ENCODE measurements at regions not wholly inside any gene's neighbourhood (a gene's known extent, or its start where the extent isn't known, plus 50 kb on each side); places are given as distances from the start of the nearest gene placed in this dataset.

DNA sequence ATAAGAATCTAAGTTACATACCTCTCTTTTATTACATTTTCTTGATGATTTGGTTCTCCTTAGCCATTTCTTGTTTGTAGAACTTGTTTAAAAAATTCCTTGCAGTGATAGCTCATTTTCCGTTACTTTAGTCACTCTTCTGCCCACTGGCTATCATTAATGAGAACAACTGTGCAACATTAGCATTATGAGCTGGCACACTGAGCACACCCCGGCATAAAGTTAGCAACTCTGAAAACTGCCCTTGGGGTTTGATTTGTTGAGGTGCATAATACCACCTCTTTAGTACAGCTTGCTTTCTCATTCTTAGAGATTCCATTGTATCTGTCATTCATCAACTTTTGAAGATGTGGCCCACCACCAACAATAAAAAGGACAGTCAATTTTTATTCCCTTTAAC is 87.6 kb upstream of the ADCY1 start:
- Histone ChIP-seq H3K79me2 (replicated peaks; ENCODE audit: insufficient read depth) (no peaks in the 10 kb centered on the region), H3K27ac (ENCODE audit: low read depth) (no peak overlapping the region), H3K4me1 (ENCODE audit: insufficient read depth) (peaks cover 7% of the 10 kb centered on the region; the same call in 1 of the 2 replicates), H3K4me3 (no peak overlapping the region), H3K9me2 (ENCODE audit: insufficient read depth) (0 out of 2 replicates have a peak, but pooled peaks cover 8% of the 10 kb centered on the region), H3K36me3 (ENCODE audit: insufficient read depth) (no peaks in the 10 kb centered on the region), H3K27me3 (ENCODE audit: insufficient read depth) (no peaks in the 10 kb centered on the region), H2AFZ (no peak overlapping the region), H4K20me1 (replicated peaks; ENCODE audit: insufficient read depth) (no peaks in the 10 kb centered on the region), H3F3A (replicated peaks; ENCODE audit: low read depth) (no peaks in the 10 kb centered on the region), H3K4me2 (no peak overlapping the region)
- no peak overlapping the region for H3K27ac Mint-ChIP-seq
- H3K36me3 Mint-ChIP-seq (ENCODE audit: low read depth), result no peaks in the 10 kb centered on the region
- peaks cover 6% of the 10 kb centered on the region; the same call in 2 of the 3 replicates for H3K9me3 Mint-ChIP-seq
- no peaks in the 10 kb centered on the region for H3K27me3 Mint-ChIP-seq (ENCODE audit: insufficient read depth, low read depth, poor library complexity)
- no peak overlapping the region for H3K4me3 Mint-ChIP-seq
- no peak for TF ChIP-seq CREB1 (CRISPR knock-in tag; IDR thresholded peaks at IDR 0.05; ENCODE audit: low read depth)
- TF ChIP-seq, protein P1, sequence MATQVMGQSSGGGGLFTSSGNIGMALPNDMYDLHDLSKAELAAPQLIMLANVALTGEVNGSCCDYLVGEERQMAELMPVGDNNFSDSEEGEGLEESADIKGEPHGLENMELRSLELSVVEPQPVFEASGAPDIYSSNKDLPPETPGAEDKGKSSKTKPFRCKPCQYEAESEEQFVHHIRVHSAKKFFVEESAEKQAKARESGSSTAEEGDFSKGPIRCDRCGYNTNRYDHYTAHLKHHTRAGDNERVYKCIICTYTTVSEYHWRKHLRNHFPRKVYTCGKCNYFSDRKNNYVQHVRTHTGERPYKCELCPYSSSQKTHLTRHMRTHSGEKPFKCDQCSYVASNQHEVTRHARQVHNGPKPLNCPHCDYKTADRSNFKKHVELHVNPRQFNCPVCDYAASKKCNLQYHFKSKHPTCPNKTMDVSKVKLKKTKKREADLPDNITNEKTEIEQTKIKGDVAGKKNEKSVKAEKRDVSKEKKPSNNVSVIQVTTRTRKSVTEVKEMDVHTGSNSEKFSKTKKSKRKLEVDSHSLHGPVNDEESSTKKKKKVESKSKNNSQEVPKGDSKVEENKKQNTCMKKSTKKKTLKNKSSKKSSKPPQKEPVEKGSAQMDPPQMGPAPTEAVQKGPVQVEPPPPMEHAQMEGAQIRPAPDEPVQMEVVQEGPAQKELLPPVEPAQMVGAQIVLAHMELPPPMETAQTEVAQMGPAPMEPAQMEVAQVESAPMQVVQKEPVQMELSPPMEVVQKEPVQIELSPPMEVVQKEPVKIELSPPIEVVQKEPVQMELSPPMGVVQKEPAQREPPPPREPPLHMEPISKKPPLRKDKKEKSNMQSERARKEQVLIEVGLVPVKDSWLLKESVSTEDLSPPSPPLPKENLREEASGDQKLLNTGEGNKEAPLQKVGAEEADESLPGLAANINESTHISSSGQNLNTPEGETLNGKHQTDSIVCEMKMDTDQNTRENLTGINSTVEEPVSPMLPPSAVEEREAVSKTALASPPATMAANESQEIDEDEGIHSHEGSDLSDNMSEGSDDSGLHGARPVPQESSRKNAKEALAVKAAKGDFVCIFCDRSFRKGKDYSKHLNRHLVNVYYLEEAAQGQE (IDR thresholded peaks at IDR 0.05; ENCODE audit: unreplicated experiment), result no peak
- no peak for TF ChIP-seq EZH2phosphoT487 (IDR thresholded peaks at IDR 0.05; ENCODE audit: unreplicated experiment)
- no peak for TF ChIP-seq ZNF114 (CRISPR knock-in tag; IDR thresholded peaks at IDR 0.05)
- TF ChIP-seq ZNF331 (CRISPR knock-in tag; IDR thresholded peaks at IDR 0.05; ENCODE audit: low read depth), result no peak
- no peak for TF ChIP-seq STAT1 (IDR thresholded peaks at IDR 0.05; ENCODE audit: unreplicated experiment)
- TF ChIP-seq, protein P2, sequence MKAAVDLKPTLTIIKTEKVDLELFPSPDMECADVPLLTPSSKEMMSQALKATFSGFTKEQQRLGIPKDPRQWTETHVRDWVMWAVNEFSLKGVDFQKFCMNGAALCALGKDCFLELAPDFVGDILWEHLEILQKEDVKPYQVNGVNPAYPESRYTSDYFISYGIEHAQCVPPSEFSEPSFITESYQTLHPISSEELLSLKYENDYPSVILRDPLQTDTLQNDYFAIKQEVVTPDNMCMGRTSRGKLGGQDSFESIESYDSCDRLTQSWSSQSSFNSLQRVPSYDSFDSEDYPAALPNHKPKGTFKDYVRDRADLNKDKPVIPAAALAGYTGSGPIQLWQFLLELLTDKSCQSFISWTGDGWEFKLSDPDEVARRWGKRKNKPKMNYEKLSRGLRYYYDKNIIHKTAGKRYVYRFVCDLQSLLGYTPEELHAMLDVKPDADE (IDR thresholded peaks at IDR 0.05), result no peak
- no peak for TF ChIP-seq NANOG (IDR thresholded peaks at IDR 0.05; ENCODE audit: borderline replicate concordance)
- no peak for TF ChIP-seq JUNB (IDR thresholded peaks at IDR 0.05; ENCODE audit: unreplicated experiment)
- TF ChIP-seq, protein P3, sequence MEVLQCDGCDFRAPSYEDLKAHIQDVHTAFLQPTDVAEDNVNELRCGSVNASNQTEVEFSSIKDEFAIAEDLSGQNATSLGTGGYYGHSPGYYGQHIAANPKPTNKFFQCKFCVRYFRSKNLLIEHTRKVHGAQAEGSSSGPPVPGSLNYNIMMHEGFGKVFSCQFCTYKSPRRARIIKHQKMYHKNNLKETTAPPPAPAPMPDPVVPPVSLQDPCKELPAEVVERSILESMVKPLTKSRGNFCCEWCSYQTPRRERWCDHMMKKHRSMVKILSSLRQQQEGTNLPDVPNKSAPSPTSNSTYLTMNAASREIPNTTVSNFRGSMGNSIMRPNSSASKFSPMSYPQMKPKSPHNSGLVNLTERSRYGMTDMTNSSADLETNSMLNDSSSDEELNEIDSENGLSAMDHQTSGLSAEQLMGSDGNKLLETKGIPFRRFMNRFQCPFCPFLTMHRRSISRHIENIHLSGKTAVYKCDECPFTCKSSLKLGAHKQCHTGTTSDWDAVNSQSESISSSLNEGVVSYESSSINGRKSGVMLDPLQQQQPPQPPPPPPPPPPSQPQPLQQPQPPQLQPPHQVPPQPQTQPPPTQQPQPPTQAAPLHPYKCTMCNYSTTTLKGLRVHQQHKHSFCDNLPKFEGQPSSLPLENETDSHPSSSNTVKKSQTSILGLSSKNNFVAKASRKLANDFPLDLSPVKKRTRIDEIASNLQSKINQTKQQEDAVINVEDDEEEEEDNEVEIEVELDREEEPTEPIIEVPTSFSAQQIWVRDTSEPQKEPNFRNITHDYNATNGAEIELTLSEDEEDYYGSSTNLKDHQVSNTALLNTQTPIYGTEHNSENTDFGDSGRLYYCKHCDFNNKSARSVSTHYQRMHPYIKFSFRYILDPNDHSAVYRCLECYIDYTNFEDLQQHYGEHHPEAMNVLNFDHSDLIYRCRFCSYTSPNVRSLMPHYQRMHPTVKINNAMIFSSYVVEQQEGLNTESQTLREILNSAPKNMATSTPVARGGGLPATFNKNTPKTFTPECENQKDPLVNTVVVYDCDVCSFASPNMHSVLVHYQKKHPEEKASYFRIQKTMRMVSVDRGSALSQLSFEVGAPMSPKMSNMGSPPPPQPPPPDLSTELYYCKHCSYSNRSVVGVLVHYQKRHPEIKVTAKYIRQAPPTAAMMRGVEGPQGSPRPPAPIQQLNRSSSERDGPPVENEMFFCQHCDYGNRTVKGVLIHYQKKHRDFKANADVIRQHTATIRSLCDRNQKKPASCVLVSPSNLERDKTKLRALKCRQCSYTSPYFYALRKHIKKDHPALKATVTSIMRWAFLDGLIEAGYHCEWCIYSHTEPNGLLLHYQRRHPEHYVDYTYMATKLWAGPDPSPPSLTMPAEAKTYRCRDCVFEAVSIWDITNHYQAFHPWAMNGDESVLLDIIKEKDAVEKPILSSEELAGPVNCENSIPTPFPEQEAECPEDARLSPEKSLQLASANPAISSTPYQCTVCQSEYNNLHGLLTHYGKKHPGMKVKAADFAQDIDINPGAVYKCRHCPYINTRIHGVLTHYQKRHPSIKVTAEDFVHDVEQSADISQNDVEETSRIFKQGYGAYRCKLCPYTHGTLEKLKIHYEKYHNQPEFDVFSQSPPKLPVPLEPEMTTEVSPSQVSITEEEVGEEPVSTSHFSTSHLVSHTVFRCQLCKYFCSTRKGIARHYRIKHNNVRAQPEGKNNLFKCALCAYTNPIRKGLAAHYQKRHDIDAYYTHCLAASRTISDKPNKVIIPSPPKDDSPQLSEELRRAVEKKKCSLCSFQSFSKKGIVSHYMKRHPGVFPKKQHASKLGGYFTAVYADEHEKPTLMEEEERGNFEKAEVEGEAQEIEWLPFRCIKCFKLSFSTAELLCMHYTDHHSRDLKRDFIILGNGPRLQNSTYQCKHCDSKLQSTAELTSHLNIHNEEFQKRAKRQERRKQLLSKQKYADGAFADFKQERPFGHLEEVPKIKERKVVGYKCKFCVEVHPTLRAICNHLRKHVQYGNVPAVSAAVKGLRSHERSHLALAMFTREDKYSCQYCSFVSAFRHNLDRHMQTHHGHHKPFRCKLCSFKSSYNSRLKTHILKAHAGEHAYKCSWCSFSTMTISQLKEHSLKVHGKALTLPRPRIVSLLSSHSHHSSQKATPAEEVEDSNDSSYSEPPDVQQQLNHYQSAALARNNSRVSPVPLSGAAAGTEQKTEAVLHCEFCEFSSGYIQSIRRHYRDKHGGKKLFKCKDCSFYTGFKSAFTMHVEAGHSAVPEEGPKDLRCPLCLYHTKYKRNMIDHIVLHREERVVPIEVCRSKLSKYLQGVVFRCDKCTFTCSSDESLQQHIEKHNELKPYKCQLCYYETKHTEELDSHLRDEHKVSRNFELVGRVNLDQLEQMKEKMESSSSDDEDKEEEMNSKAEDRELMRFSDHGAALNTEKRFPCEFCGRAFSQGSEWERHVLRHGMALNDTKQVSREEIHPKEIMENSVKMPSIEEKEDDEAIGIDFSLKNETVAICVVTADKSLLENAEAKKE (CRISPR knock-in tag; IDR thresholded peaks at IDR 0.05), result no peak
- TF ChIP-seq, protein P4, sequence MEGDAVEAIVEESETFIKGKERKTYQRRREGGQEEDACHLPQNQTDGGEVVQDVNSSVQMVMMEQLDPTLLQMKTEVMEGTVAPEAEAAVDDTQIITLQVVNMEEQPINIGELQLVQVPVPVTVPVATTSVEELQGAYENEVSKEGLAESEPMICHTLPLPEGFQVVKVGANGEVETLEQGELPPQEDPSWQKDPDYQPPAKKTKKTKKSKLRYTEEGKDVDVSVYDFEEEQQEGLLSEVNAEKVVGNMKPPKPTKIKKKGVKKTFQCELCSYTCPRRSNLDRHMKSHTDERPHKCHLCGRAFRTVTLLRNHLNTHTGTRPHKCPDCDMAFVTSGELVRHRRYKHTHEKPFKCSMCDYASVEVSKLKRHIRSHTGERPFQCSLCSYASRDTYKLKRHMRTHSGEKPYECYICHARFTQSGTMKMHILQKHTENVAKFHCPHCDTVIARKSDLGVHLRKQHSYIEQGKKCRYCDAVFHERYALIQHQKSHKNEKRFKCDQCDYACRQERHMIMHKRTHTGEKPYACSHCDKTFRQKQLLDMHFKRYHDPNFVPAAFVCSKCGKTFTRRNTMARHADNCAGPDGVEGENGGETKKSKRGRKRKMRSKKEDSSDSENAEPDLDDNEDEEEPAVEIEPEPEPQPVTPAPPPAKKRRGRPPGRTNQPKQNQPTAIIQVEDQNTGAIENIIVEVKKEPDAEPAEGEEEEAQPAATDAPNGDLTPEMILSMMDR (conservative IDR thresholded peaks at IDR 0.05; ENCODE audit: low read depth in 2 of 2), result no peak
- no peak for TF ChIP-seq POLR2AphosphoS5 (IDR thresholded peaks at IDR 0.05; ENCODE audit: low read depth)
- no peak for TF ChIP-seq EZH2 (IDR thresholded peaks at IDR 0.05; ENCODE audit: low read depth, unreplicated experiment)
- H3K4me1 Mint-ChIP-seq, result peaks cover 12% of the 10 kb centered on the region
- no peak for ATAC-seq
- no peak for DNase-seq (ENCODE audit: low spot score)

Data from GM23338 (cell line).